ENCODE measurements at regions not wholly inside any gene's neighbourhood (a gene's known extent, or its start where the extent isn't known, plus 50 kb on each side); places are given as distances from the start of the nearest gene placed in this dataset.

- ChIA-PET POLR2A (no interaction called here), CTCF (interaction anchor here (1.3 kb wide), 1 partner anchor 9 kb away, joined by 4 read pairs; no protein-coding TSS in a partner anchor)
- Histone ChIP-seq H3K4me2 (no peak overlapping the region), H3K9ac (no peak overlapping the region), H3K27me3 (ENCODE audit: insufficient read depth) (no peaks in the 10 kb centered on the region), H3K79me2 (ENCODE audit: insufficient read depth) (no peaks in the 10 kb centered on the region), H3K9me2 (no peaks in the 10 kb centered on the region), H3K27ac (ENCODE audit: low read depth in 2 of 2, low read length in 1 of 2) (no peak overlapping the region), H3F3A (replicated peaks; ENCODE audit: insufficient read depth) (no peaks in the 10 kb centered on the region), H3K4me3 (ENCODE audit: low read depth in 2 of 2, low read length in 1 of 2) (no peak overlapping the region), H3K4me1 (ENCODE audit: control insufficient read depth in 1 of 2, insufficient read depth in 2 of 2, low read depth in 1 of 2, low read length in 1 of 2) (no peaks in the 10 kb centered on the region), H3K36me3 (replicated peaks in 1 of 2; ENCODE audit: control insufficient read depth in 1 of 2, insufficient read depth in 2 of 2, low read length in 1 of 2) (no peaks in the 10 kb centered on the region), H3K9me3 (no peaks in the 10 kb centered on the region), H2AFZ (ENCODE audit: low read depth) (no peak overlapping the region), H4K20me1 (ENCODE audit: insufficient read depth) (no peaks in the 10 kb centered on the region)
- TF ChIP-seq MAX (IDR thresholded peaks at IDR 0.05; ENCODE audit: low read depth) (no peak), TCF12 (IDR thresholded peaks at IDR 0.05) (no peak), EZH2phosphoT487 (IDR thresholded peaks at IDR 0.05; ENCODE audit: borderline replicate concordance, low read depth) (no peak), SIN3A (IDR thresholded peaks at IDR 0.05; ENCODE audit: borderline replicate concordance, low read depth, low read length) (no peak), TAF1 (IDR thresholded peaks at IDR 0.05; ENCODE audit: borderline replicate concordance, low read depth, low read length) (no peak), SMC3 (IDR thresholded peaks at IDR 0.05; ENCODE audit: low read depth, low read length) (no peak), MXI1 (IDR thresholded peaks at IDR 0.05; ENCODE audit: low read depth, low read length) (no peak), ZBTB33 (IDR thresholded peaks at IDR 0.05; ENCODE audit: borderline replicate concordance, low read depth) (no peak)
- TF ChIP-seq, protein P1, sequence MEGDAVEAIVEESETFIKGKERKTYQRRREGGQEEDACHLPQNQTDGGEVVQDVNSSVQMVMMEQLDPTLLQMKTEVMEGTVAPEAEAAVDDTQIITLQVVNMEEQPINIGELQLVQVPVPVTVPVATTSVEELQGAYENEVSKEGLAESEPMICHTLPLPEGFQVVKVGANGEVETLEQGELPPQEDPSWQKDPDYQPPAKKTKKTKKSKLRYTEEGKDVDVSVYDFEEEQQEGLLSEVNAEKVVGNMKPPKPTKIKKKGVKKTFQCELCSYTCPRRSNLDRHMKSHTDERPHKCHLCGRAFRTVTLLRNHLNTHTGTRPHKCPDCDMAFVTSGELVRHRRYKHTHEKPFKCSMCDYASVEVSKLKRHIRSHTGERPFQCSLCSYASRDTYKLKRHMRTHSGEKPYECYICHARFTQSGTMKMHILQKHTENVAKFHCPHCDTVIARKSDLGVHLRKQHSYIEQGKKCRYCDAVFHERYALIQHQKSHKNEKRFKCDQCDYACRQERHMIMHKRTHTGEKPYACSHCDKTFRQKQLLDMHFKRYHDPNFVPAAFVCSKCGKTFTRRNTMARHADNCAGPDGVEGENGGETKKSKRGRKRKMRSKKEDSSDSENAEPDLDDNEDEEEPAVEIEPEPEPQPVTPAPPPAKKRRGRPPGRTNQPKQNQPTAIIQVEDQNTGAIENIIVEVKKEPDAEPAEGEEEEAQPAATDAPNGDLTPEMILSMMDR (IDR thresholded peaks at IDR 0.05): no peak
- 73% methylated on average over 8 of the region's 8 CpGs for WGBS (ENCODE audit: low lambda C conversion rate)
- no peak for DNase-seq
Observed at GRCh38 chr1:221923929-221924598, 182.2 kb upstream of the DUSP10 start.

DNA sequence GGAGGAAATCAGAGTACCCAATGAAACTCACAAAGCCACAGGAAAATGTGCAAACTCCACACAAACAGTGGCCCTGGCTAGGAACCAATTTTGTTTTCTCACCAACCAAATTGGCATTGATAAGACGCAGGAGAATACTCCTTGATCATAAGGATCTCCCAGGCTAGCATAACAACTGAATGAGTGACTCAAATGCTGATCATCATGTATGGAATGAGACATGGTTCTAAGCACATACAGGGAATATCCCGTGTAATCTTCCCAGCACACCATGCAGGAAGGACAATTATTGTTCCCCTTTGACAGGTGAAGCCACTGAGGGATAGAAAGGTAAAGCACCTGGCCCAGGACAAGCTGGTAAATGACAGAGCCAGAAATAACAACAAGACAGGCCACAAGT is 180.0 kb upstream of the DUSP10 start:
- Histone ChIP-seq H3K79me2 (ENCODE audit: insufficient read depth) (no peaks in the 10 kb centered on the region), H3K4me3 (ENCODE audit: low read depth in 2 of 2, low read length in 1 of 2) (no peak overlapping the region), H3K27ac (ENCODE audit: low read depth in 2 of 2, low read length in 1 of 2) (no peak overlapping the region), H2AFZ (ENCODE audit: low read depth) (no peak overlapping the region), H3K36me3 (replicated peaks in 1 of 2; ENCODE audit: control insufficient read depth in 1 of 2, insufficient read depth in 2 of 2, low read length in 1 of 2) (no peaks in the 10 kb centered on the region), H3K9me3 (no peaks in the 10 kb centered on the region), H3K27me3 (ENCODE audit: insufficient read depth) (no peaks in the 10 kb centered on the region), H3K9me2 (no peaks in the 10 kb centered on the region), H4K20me1 (ENCODE audit: insufficient read depth) (no peaks in the 10 kb centered on the region), H3K4me2 (no peak overlapping the region), H3F3A (replicated peaks; ENCODE audit: insufficient read depth) (no peaks in the 10 kb centered on the region), H3K9ac (no peak overlapping the region), H3K4me1 (ENCODE audit: control insufficient read depth in 1 of 2, insufficient read depth in 2 of 2, low read depth in 1 of 2, low read length in 1 of 2) (no peaks in the 10 kb centered on the region)
- no peak for DNase-seq
- TF ChIP-seq NFIC (IDR thresholded peaks at IDR 0.05; ENCODE audit: borderline replicate concordance): no peak
- no peak for TF ChIP-seq GABPA (IDR thresholded peaks at IDR 0.05; ENCODE audit: low read depth)
- no peak for TF ChIP-seq TEAD4 (IDR thresholded peaks at IDR 0.05; ENCODE audit: borderline replicate concordance, insufficient read depth)
- WGBS (ENCODE audit: low lambda C conversion rate): 71% methylated on average over 2 of the region's 2 CpGs
- POLR2A ChIA-PET: no interaction called here
- CTCF ChIA-PET: no interaction called here
